SH-SY5Y (cell line): ENCODE measurements at regions not wholly inside any gene's neighbourhood (a gene's known extent, or its start where the extent isn't known, plus 50 kb on each side); places are given as distances from the start of the nearest gene placed in this dataset.
A peak's percentile ranks its signal among the peaks of the same experiment; 100 is the strongest.

Source experiments
- GATA2 ChIP-seq: IDR thresholded peaks from 2 replicates; pipeline ENCODE4 v1.6.1; 2011; ENCODE audit warnings: mild to moderate bottlenecking, low read depth, low read length
- GATA3 ChIP-seq: IDR thresholded peaks from 2 replicates; pipeline ENCODE4 v1.6.1; 2011; ENCODE audit warnings: low read depth, mild to moderate bottlenecking, low read length, moderate library complexity

- TF ChIP-seq GATA2 = no peak
- TF ChIP-seq GATA3 = no peak
Measured at GRCh38 chr10:56146806-56147205, 214.3 kb downstream of the ZWINT start.

GRCh38 chr10:56142092-56142728 lies 218.8 kb downstream of the ZWINT start:
- no peak for TF ChIP-seq GATA3
- no peak for TF ChIP-seq GATA2

DNA sequence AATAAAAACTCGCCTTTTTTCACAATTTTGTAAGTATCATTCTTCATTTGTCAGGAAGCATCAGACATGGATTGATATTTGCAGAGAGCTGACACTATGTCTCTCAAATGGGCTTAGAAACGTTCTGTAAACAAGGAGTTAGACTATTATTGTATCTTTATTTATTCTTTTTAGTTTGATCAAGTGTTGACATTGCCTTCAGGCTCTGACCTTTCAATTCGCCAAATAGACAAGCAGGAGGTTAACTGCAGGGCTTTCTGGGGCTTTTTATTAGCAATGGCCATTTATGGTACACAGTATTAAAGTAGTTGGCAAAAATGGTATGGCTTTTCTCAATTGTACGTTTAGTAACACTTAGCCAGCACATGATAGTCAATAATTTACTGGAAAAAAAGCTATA lies 221.7 kb downstream of the ZWINT start:
- TF ChIP-seq GATA2 = no peak
- TF ChIP-seq GATA3 = no peak

DNA sequence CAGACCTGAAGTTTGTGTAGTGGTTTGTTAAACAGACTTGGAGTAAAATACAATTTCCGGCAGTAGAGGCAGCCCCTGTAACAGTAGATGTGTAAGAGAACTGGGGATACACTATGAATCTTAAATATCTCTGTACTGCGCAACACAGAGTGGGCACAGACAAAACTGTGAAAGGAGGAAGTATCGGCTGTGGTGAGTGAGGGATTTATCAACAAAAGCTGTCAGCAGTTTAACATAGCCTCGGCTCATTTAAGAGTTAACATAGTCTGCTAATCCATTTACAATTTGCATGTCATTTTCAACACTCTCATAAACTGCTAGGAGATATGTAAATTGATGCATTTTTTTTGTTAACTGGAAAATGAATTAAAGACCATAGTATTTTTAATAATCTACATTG lies 225.2 kb downstream of the ZWINT start:
- no peak for TF ChIP-seq GATA3
- no peak for TF ChIP-seq GATA2

GRCh38 chr10:56123247-56123646 lies 237.8 kb downstream of the ZWINT start:
- TF ChIP-seq GATA3 = no peak

DNA sequence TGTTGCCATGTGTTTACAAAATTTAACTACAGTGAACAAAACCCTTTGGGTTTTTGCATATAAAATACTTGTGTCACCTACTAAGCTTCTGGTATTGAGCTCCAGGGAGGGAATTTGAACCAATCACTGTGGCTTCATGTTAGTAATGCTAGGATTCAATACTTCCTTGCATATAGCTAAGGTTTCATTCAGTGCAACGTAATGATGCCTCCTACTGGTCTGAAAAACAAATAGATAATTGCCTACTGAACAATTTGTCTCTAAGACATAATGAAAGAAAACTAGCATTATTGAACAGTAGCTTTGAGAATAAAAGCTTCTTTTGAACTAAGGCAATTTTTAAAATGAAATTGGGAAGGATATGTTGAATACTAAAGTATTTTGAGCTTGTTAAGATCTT lies 244.4 kb downstream of the ZWINT start:
- TF ChIP-seq GATA2 = no peak
- no peak for TF ChIP-seq GATA3

DNA sequence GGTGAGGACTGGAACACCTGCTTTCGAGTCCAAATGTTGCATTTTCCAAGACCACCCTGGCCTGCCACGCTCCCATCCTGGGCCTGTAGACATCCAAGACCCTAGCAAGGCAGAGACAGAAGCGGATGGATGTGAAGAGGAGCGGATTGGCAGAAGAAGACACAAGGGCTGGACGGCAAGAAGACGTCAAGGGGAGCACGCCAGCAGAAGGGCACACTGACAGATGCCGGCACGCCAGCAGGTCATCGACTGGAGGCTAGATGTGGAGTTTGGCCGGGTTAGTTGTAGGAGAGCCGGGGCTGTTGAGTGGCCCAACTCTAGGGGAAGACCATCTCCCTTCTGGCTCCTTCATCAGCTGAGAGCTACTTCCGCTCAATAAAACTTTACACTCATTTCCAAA lies 251.6 kb downstream of the ZWINT start:
- no peak for TF ChIP-seq GATA2
- no peak for TF ChIP-seq GATA3

DNA sequence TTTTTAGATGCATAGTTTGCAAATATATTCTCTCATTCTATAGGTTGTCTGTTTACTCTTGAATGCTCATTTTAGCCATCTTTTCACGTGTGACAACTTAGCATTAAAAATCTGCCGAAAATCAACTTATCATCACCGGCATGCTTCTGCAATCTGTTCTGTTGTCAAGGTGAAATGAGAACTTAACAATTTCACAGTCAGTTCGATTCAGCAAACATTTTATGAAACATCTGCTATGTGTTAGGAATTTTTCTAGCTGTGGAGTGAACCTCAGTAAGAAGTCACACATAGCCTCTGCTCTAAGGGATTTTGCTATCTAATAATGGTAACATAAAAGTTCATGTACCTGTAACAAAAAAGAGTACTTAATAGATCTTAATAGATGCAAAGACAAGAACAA lies 256.1 kb downstream of the ZWINT start:
- TF ChIP-seq GATA2 (no peak), GATA3 (no peak)

- no peak for TF ChIP-seq GATA2
- TF ChIP-seq GATA3 = no peak
Measured at GRCh38 chr10:56104487-56104886, 256.6 kb downstream of the ZWINT start.

DNA sequence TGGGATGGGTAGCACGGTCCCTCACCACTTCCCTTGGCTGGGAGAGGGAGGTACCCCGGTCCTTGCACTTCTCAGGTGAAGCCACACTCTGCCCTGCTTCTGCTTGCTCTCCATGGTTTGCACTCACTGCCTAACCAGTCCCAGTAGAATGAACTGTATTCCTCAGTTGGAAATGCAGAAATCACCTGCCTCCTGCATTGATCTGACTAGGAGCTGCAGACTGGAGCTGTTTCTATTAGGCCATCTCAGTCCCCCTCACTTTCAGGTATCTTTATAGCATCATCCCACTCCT lies 264.9 kb downstream of the ZWINT start:
- no peak for TF ChIP-seq GATA3
- no peak for TF ChIP-seq GATA2

- TF ChIP-seq GATA3 = no peak
- TF ChIP-seq GATA2 = 0 out of 2 replicates have a peak, but pooled peaks have one; percentile 30
Measured at GRCh38 chr10:56095506-56096225, 265.4 kb downstream of the ZWINT start.

- TF ChIP-seq GATA3 = no peak
- no peak for TF ChIP-seq GATA2
Measured at GRCh38 chr10:56091872-56092271, 269.2 kb downstream of the ZWINT start.

DNA sequence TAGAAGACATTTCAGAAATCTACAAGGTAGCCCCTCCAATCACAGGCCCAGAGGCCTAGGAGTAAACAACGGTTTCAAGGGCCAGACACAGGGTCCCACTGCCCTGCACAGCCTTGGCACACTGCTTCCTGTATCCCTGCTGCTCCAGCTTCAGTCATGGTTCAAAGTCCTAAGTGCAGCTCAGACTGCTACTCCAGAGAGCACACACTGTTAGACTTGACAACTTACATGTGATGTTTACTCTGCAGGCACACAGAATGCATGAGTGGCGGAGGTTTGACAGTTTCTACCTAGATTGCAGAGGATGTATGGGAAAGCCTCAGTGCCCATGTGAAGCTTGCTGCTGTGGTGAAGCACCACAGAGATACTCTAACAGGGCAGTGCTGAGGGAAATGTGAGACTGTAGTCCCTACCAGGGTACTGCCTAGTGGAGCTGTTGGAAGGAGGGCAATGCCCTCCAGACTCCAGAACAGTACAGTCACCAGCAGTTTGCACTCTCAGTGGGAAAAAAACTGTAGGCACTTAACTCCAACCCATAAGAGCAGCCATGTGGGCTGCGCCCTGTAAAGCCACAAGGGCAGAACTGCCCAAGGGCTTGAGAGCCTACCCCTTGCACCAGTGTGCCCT lies 270.0 kb downstream of the ZWINT start:
- TF ChIP-seq GATA3 = no peak
- no peak for TF ChIP-seq GATA2

DNA sequence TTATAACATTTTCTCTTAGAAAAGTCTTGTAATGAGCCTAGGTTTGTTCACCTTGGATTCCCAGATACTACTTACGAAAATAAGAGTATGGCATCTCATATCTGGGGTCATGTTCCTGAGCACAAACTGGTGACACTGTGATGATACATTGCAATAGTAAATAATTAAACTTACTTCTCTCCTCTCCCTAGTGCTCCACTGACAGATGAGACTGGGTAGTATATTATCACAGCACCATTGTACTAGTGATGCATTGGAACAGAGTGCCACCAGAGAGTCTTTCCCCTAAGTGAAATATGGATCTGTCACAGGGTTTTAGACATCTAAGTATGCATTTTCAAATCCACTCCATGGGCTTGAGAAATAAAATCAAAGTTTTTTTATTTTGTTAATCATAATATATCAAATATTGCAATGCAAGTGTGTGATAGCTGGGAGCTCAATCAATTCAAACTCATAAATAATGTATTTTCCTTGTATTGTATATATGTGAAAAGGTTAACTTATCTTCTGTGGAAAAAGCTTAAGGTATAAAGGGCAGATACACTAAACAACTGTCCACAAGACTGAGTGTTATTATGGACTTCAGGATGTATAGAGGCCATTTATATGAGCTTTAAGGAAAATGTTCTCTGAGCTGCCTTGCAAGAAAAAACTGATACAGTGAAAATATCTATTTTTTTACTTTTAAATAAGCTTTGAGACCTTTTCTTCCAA lies 275.5 kb downstream of the ZWINT start:
- no peak for TF ChIP-seq GATA3
- no peak for TF ChIP-seq GATA2

DNA sequence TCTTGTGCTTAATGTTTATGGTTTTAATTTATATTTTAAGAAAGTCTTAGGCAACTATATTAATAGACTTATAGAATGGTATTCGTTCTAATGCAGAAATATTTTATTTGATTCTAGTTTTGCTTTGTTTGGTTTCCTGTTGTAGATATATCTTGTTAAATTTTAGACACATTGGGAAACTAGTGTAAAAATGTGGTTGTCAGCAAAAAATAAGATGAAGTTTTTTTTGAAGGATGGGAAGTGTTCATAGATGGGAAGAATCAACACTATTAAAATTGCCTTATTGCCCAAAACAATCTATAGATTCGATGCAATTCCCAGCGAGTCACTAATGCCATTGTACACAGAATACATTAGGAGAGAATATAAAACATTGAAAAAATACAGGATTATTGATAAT lies 278.9 kb downstream of the ZWINT start:
- TF ChIP-seq GATA2 = no peak
- TF ChIP-seq GATA3 = no peak
